RWPE2 (cell line): ENCODE measurements at regions not wholly inside any gene's neighbourhood (a gene's known extent, or its start where the extent isn't known, plus 50 kb on each side); places are given as distances from the start of the nearest gene placed in this dataset.

ENCODE experiments used
- ATAC-seq: fragments of 200-7000 bp; cut with Tn5 transposase; 3 replicates; pipeline ENCODE4 v1.9.1; 2021; ENCODE audit warnings: low read depth
- DNase-seq: peaks from one replicate; pipeline ENCODE4 v3.0.0-alpha.2; 2020; ENCODE audit warnings: low spot score
- H3K27ac ChIP-seq: fragments of 450-650 bp; 2 replicates; pipeline ENCODE4 v1.5.1; 2017; ENCODE audit warnings: mild to moderate bottlenecking; ENCODE audit not compliant: poor library complexity, severe bottlenecking
- H3K27me3 ChIP-seq: fragments of 250-450 bp; sonication (Bioruptor Pico); 2 replicates; pipeline ENCODE4 v1.5.1; 2021; ENCODE audit warnings: mild to moderate bottlenecking, moderate library complexity; ENCODE audit not compliant: insufficient read depth, poor library complexity, severe bottlenecking
- H3K36me3 ChIP-seq: fragments of 250-450 bp; sonication (Bioruptor Pico); 2 replicates; pipeline ENCODE4 v1.5.1; 2020; ENCODE audit warnings: low read depth, mild to moderate bottlenecking, moderate library complexity
- H3K4me1 ChIP-seq: fragments of 250-450 bp; sonication (Bioruptor Pico); 2 replicates; pipeline ENCODE4 v1.5.1; 2021; ENCODE audit warnings: mild to moderate bottlenecking, moderate library complexity; ENCODE audit not compliant: insufficient read depth, poor library complexity, severe bottlenecking
- H3K4me3 ChIP-seq: fragments of 250-450 bp; sonication (Bioruptor Pico); 2 replicates; pipeline ENCODE4 v1.5.1; 2021; ENCODE audit warnings: mild to moderate bottlenecking, moderate library complexity; ENCODE audit not compliant: severe bottlenecking
- H3K9me3 ChIP-seq: fragments of 250-450 bp; sonication (Bioruptor Pico); 2 replicates; pipeline ENCODE4 v1.5.1; 2021; ENCODE audit warnings: mild to moderate bottlenecking, moderate library complexity; ENCODE audit not compliant: severe bottlenecking
- TF ChIP-seq, protein P1 (sequence below): fragments of 450-650 bp; IDR thresholded peaks from one replicate; pipeline ENCODE4 v1.5.1; 2017; ENCODE audit warnings: mild to moderate bottlenecking, moderate library complexity; ENCODE audit not compliant: poor library complexity, severe bottlenecking

DNA sequence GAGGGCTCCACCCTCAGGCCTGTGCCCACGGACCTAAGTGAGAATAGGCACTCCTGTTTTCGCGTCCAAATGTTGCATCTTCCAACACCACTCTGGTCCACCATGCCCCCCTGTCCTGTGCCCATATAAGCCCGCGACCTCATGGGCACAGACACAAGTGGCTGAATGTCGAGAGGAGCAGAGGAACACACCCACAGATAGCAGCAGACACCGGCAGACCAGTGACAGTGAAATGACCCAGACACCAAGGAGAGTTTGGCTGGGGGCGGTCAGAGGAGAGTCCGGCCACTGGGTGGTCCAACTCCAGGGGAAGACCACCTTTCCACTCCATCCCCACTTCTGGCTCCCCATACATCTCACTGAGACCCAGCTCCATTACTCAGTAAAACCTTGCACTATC lies 161.4 kb upstream of the DAB2 start:
- no peaks in the 10 kb centered on the region for H3K36me3 ChIP-seq
- peaks cover 32% of the 10 kb centered on the region for H3K27me3 ChIP-seq
- H3K27ac ChIP-seq, result no peak overlapping the region
- DNase-seq (no peak), ATAC-seq (no peak)
- no peaks in the 10 kb centered on the region for H3K4me1 ChIP-seq
- no peak overlapping the region for H3K4me3 ChIP-seq
- peaks cover 6% of the 10 kb centered on the region for H3K9me3 ChIP-seq
- TF ChIP-seq, protein P1, sequence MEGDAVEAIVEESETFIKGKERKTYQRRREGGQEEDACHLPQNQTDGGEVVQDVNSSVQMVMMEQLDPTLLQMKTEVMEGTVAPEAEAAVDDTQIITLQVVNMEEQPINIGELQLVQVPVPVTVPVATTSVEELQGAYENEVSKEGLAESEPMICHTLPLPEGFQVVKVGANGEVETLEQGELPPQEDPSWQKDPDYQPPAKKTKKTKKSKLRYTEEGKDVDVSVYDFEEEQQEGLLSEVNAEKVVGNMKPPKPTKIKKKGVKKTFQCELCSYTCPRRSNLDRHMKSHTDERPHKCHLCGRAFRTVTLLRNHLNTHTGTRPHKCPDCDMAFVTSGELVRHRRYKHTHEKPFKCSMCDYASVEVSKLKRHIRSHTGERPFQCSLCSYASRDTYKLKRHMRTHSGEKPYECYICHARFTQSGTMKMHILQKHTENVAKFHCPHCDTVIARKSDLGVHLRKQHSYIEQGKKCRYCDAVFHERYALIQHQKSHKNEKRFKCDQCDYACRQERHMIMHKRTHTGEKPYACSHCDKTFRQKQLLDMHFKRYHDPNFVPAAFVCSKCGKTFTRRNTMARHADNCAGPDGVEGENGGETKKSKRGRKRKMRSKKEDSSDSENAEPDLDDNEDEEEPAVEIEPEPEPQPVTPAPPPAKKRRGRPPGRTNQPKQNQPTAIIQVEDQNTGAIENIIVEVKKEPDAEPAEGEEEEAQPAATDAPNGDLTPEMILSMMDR, result no peak

DNA sequence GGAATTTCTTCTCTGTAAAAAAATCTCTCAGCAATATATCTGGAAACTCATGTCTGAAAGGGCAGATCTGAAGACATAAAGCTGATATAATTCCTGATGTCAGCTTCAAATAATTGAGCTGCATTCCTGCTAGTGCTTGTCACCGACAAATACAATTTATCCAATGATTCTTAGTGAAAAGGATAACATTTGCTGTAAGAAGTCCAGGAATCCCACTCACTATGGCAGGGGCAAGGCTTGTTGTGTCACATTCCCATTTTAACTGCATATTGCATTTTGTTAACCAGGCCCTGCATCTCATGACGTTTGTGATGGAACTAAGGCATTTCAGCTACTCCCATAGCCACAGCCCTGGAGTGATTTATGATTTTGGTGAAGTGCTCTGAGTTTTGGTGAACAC lies 160.1 kb upstream of the DAB2 start:
- Histone ChIP-seq H3K4me1 (no peaks in the 10 kb centered on the region), H3K36me3 (no peaks in the 10 kb centered on the region), H3K27me3 (peaks cover 24% of the 10 kb centered on the region), H3K9me3 (peaks cover 6% of the 10 kb centered on the region), H3K4me3 (no peak overlapping the region), H3K27ac (no peak overlapping the region)
- DNase-seq (no peak), ATAC-seq (no peak)
- TF ChIP-seq, protein P1, result no peak

DNA sequence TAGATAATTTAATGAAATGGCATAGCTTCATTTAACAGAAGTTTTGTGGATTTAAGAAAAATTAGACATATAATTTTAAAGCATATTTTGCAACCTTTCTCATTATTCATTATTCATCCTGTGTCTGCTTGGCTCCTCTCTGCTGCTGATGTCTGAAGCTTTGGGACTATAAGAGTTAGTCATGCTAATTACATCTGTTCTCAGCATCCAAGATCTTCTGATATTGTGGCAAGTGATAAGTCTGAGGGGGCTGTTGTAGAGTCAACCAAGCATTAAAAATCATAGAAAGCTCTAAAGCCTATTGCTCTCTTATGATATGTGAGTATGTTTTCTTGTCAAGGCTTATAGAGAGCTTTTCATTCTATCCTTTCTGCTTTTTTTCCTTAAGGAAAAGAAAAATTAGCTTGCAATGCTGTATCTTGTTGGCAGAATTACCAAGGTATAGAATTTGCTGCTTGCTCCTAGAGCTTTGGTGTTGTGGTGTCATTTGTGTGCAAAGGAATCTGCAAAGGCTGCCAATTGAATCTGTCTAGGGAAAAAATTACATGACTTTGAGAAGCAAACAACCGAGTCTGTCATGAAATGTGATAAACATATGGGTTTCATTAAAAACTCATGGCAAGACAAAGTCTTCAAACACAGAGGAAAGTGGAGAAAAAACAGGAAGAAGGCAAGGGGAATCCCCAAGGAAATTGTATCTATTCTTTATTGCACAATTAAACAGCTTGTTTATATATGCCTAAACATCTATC lies 156.1 kb upstream of the DAB2 start:
- ATAC-seq (no peak), DNase-seq (no peak)
- H3K27me3 ChIP-seq, result peaks cover 4% of the 10 kb centered on the region
- H3K36me3 ChIP-seq, result no peaks in the 10 kb centered on the region
- no peak overlapping the region for H3K4me3 ChIP-seq
- TF ChIP-seq, protein P1, result no peak
- H3K9me3 ChIP-seq, result peaks cover 4% of the 10 kb centered on the region
- H3K27ac ChIP-seq, result no peak overlapping the region
- H3K4me1 ChIP-seq, result peaks cover 3% of the 10 kb centered on the region

DNA sequence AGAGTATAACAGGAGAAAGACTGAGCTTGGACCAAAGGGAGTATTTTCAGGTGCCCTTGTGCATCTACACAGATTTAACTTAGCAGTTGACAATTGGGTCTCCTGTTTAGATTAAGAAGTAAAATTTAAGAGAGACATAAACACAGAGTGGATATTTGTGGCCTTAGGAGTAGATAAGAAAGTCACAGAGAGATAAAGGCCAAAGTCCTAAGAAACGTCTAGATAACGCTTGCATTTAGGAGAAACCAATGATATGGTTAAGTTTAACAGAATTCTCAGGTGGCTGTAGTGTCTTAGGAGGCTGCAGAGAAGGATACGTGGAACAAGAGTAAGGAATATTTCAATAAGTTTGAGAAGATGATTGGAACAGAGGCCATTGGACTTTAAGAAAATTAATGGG lies 155.0 kb upstream of the DAB2 start:
- H3K27ac ChIP-seq, result no peak overlapping the region
- TF ChIP-seq, protein P1, result no peak
- DNase-seq (no peak), ATAC-seq (no peak)
- H3K36me3 ChIP-seq, result no peaks in the 10 kb centered on the region
- H3K4me3 ChIP-seq, result no peak overlapping the region
- H3K9me3 ChIP-seq, result peaks cover 3% of the 10 kb centered on the region
- peaks cover 4% of the 10 kb centered on the region for H3K27me3 ChIP-seq
- peaks cover 3% of the 10 kb centered on the region for H3K4me1 ChIP-seq

DNA sequence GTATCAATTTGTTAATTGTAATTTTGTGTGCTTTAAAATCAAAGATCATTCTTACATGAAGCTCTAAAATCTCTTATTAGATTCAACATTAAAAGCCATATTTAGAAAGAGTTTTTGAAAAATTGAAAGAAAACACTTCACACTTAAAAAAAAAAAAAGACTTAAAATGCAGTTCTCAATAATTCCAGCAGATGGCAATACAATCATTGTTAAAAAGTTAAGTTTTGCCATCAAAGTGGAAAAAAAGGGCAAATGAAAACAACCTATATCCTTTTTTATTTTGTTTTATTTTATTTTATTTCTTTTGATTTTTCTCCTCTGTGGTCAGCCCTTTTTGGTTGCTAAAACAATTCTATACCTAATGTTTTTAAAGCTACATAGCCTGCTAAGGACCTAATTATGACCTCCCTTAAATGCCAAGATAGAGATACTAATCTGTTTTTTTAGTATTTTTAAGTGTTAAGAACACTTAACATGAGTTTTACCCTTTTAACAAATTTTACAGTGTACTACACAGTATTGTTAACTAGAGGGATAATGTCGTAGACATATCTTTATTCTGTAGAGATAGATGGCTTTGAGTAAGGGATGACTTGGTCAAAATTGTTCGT lies 154.2 kb upstream of the DAB2 start:
- Histone ChIP-seq H3K36me3 (no peaks in the 10 kb centered on the region), H3K27me3 (no peaks in the 10 kb centered on the region), H3K9me3 (no peaks in the 10 kb centered on the region), H3K27ac (no peak overlapping the region), H3K4me1 (peaks cover 3% of the 10 kb centered on the region), H3K4me3 (no peak overlapping the region)
- no peak for DNase-seq
- ATAC-seq, result no peak
- TF ChIP-seq, protein P1, result peak; percentile 93
